ENCODE measurements at regions not wholly inside any gene's neighbourhood (a gene's known extent, or its start where the extent isn't known, plus 50 kb on each side); places are given as distances from the start of the nearest gene placed in this dataset.

DNA sequence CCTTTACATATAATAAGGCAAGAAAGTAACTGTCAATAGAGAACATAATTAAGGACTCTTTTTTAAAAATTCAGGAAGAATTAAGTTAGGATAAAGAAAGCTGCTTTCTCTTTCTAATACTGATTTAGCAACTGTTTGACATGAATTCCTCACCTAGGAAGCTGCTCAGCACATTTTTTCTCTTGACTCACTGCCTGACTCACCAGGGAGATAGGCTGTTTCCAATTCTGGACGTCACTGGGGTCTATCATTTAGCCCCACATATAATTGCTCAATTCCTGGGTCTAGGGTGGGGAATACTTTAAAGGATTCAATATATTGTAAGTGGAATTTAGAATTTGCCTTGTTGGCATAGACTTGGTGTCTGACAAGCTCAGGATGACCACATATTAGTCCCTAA lies 50.8 kb upstream of the UGP2 start:
- no peaks in the 10 kb centered on the region for H3K4me1 ChIP-seq (ENCODE audit: low read length)
- no peak overlapping the region for H3K4me2 ChIP-seq (ENCODE audit: low read depth, low read length)
- no peaks in the 10 kb centered on the region for H4K20me1 ChIP-seq (ENCODE audit: insufficient read depth, low read length)
- H3K27me3 ChIP-seq (replicated peaks; ENCODE audit: insufficient read depth, low read length) = no peaks in the 10 kb centered on the region
- H3F3A ChIP-seq (ENCODE audit: insufficient read depth, low read length) = no peaks in the 10 kb centered on the region
- H3K27ac ChIP-seq (ENCODE audit: low read length) = no peak overlapping the region
- H2AFZ ChIP-seq (ENCODE audit: low read length) = no peak overlapping the region
- H3K9me3 ChIP-seq (replicated peaks; ENCODE audit: insufficient read depth, low read length) = no peaks in the 10 kb centered on the region
- H3K36me3 ChIP-seq (replicated peaks; ENCODE audit: insufficient read depth, low read length) = no peaks in the 10 kb centered on the region
- no peaks in the 10 kb centered on the region for H3K79me2 ChIP-seq (ENCODE audit: low read length)
- DNase-seq = no peak
- no peak overlapping the region for H3K4me3 ChIP-seq (ENCODE audit: low read length)
- TF ChIP-seq EZH2 (optimal IDR thresholded peaks at IDR 0.05; ENCODE audit: low read depth, low read length) = no peak
- no peak for TF ChIP-seq EZH2phosphoT487 (IDR thresholded peaks at IDR 0.05; ENCODE audit: low read length)
- no peak for TF ChIP-seq CTCF (IDR thresholded peaks at IDR 0.05; ENCODE audit: low read length)
- no peak overlapping the region for H3K9ac ChIP-seq (ENCODE audit: low read length)
- no peaks in the 10 kb centered on the region for H3K9me2 ChIP-seq (replicated peaks; ENCODE audit: insufficient read depth, low read length)

GRCh38 chr2:63791387-63791786 lies 50.3 kb upstream of the UGP2 start:
- TF ChIP-seq EZH2 (optimal IDR thresholded peaks at IDR 0.05; ENCODE audit: low read depth, low read length) (no peak), EZH2phosphoT487 (IDR thresholded peaks at IDR 0.05; ENCODE audit: low read length) (no peak)
- Histone ChIP-seq H4K20me1 (ENCODE audit: insufficient read depth, low read length) (no peaks in the 10 kb centered on the region), H3F3A (ENCODE audit: insufficient read depth, low read length) (no peaks in the 10 kb centered on the region), H3K9me3 (replicated peaks; ENCODE audit: insufficient read depth, low read length) (no peaks in the 10 kb centered on the region), H3K79me2 (ENCODE audit: low read length) (no peaks in the 10 kb centered on the region), H3K4me3 (ENCODE audit: low read length) (no peak overlapping the region), H3K4me1 (ENCODE audit: low read length) (no peaks in the 10 kb centered on the region), H3K27me3 (replicated peaks; ENCODE audit: insufficient read depth, low read length) (no peaks in the 10 kb centered on the region), H2AFZ (ENCODE audit: low read length) (no peak overlapping the region), H3K9me2 (replicated peaks; ENCODE audit: insufficient read depth, low read length) (no peaks in the 10 kb centered on the region), H3K36me3 (replicated peaks; ENCODE audit: insufficient read depth, low read length) (no peaks in the 10 kb centered on the region), H3K27ac (ENCODE audit: low read length) (no peak overlapping the region), H3K9ac (ENCODE audit: low read length) (no peak overlapping the region), H3K4me2 (ENCODE audit: low read depth, low read length) (no peak overlapping the region)
- no peak for DNase-seq
